Vagina (tissue), 2 donors: ENCODE measurements at regions not wholly inside any gene's neighbourhood (a gene's known extent, or its start where the extent isn't known, plus 50 kb on each side); places are given as distances from the start of the nearest gene placed in this dataset.
"Not testable (repeated sequence)": the region's sequence is repeated elsewhere in the genome, so short reads cannot be mapped to it uniquely, and the experiment has no call there.

ENCODE experiments used
- POLR2A ChIP-seq, 2 donors: fragments of 450-650 bp; IDR thresholded peaks; one replicate each; pipeline ENCODE4 v1.6.1; 2017; ENCODE audit warnings: antibody characterized with exemption in 2 of 2, mild to moderate bottlenecking in 2 of 2, moderate library complexity in 2 of 2
- POLR2AphosphoS5 ChIP-seq, 2 donors: sonication (generic); formaldehyde crosslinking; IDR thresholded peaks; one replicate each; pipeline ENCODE4 v1.9.0; 2017; ENCODE audit warnings: antibody characterized with exemption in 2 of 2, mild to moderate bottlenecking in 2 of 2, low read depth in 1 of 2; ENCODE audit not compliant: insufficient read depth in 1 of 2
- TF ChIP-seq, protein P1 (sequence below), 3 experiments: fragments of 450-650 bp in 2 of 3; fragments of 200-600 bp in 1 of 3; sonication (generic) in 1 of 3; IDR thresholded peaks; one replicate each; pipeline ENCODE4 v1.5.1; 2017 to 2019; ENCODE audit warnings: antibody characterized with exemption in 3 of 3, mild to moderate bottlenecking in 2 of 3, moderate library complexity in 2 of 3

DNA sequence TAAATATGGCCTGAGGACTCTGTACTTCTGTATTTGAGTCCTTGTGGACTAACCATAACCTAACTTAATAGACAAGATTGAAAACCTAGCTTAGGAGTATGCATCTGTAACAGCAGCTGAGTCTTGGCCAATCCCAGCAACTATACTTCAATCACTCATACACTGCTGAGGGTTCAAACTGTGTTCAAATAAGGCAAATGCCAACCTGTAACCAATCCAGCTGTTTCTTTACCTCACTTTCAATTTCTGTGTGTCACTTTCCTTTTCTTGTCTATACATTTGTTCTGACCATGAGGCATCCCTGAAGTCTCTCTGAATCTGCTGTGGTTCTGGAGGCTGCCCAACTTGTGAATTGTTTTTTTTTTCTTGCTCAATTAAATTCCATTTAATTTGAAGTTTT lies 57.9 kb upstream of the GOLGA8O start:
- TF ChIP-seq, protein P1, sequence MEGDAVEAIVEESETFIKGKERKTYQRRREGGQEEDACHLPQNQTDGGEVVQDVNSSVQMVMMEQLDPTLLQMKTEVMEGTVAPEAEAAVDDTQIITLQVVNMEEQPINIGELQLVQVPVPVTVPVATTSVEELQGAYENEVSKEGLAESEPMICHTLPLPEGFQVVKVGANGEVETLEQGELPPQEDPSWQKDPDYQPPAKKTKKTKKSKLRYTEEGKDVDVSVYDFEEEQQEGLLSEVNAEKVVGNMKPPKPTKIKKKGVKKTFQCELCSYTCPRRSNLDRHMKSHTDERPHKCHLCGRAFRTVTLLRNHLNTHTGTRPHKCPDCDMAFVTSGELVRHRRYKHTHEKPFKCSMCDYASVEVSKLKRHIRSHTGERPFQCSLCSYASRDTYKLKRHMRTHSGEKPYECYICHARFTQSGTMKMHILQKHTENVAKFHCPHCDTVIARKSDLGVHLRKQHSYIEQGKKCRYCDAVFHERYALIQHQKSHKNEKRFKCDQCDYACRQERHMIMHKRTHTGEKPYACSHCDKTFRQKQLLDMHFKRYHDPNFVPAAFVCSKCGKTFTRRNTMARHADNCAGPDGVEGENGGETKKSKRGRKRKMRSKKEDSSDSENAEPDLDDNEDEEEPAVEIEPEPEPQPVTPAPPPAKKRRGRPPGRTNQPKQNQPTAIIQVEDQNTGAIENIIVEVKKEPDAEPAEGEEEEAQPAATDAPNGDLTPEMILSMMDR (IDR thresholded peaks at IDR 0.05) = not testable (repeated sequence)
- TF ChIP-seq POLR2A (IDR thresholded peaks at IDR 0.05); POLR2AphosphoS5 (IDR thresholded peaks at IDR 0.05; ENCODE audit: insufficient read depth in 1 of 2, low read depth in 1 of 2): not testable (repeated sequence)
